ENCODE measurements at regions not wholly inside any gene's neighbourhood (a gene's known extent, or its start where the extent isn't known, plus 50 kb on each side); places are given as distances from the start of the nearest gene placed in this dataset.

- 46% methylated on average over 2 of the region's 2 CpGs for WGBS (ENCODE audit: missing lambda C conversion rate)
- TF ChIP-seq CHD4 (IDR thresholded peaks at IDR 0.05; ENCODE audit: borderline replicate concordance) (no peak), FOSL2 (IDR thresholded peaks at IDR 0.05) (no peak), FOSL2 (CRISPR knock-in tag; IDR thresholded peaks at IDR 0.05) (peak; percentile 40; the same call in 1 of the 2 replicates)
- CTCF ChIA-PET, result interaction anchor here (0.9 to 1.6 kb wide), 3 partner anchors 9 to 78 kb away, joined by 3 read pairs; no protein-coding TSS in a partner anchor
- Histone ChIP-seq H3K4me1 (peaks cover 37% of the 10 kb centered on the region), H3K4me3 (no peak overlapping the region), H3K4me2 (peak overlapping the region; percentile 25; the same call in 1 of the 3 replicates), H3K27ac (peak overlapping the region; percentile 19 to 66; a peak in 5 of 6 replicates), H3K9me3 (no peaks in the 10 kb centered on the region)
- DNase-seq (ENCODE audit: low read depth in 1 of 2, low spot score in 1 of 2) (peak in 1 of 2 experiments; percentile 41), ATAC-seq (peak in 1 of 2 experiments; percentile 28; a peak in 1 of 6 replicates), FAIRE-seq (no peak)
- POLR2A ChIA-PET, result no interaction called here
These were observed 75.9 kb upstream of the LOC128125822 start for GRCh38 chr6:63496361-63496804.

- Histone ChIP-seq H3K27ac (peak overlapping the region in 1 of 2 experiments; percentile 55; a peak in 2 of 6 replicates), H3K4me3 (no peak overlapping the region), H3K9me3 (no peaks in the 10 kb centered on the region), H3K4me2 (no peak overlapping the region), H3K4me1 (peaks cover 25% of the 10 kb centered on the region; the same call in 2 of the 3 replicates)
- CTCF ChIA-PET, result no interaction called here
- POLR2A ChIA-PET, result no interaction called here
- no peak for DNase-seq (ENCODE audit: low read depth in 1 of 2, low spot score in 1 of 2)
- FAIRE-seq, result no peak
- no peak for ATAC-seq
- TF ChIP-seq FOSL2 (IDR thresholded peaks at IDR 0.05), result no peak
- TF ChIP-seq FOSL2 (CRISPR knock-in tag; IDR thresholded peaks at IDR 0.05), result 0 out of 2 replicates have a peak, but pooled peaks have one; percentile 20
- TF ChIP-seq HOXB5 (CRISPR knock-in tag; IDR thresholded peaks at IDR 0.05), result no peak
These were observed 70.1 kb upstream of the LOC128125822 start for GRCh38 chr6:63502156-63502555.

DNA sequence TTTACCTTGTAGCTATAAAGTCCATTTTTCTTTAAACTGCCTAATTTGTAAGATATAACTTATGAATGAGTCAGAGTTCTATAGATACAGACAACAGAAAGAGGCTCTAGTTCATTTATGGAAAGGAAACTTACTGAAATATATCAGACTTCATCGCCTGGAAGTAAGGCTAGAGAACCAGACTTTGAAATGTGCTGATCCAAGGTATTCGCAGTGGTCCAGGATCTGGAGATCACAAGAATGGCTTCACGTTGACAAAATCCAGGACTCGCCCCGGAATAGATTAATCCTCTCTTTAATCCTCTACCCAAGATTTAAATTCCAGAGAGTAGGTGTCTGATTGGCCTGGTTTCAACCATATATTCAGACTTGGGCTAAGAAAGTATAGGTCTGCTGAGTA lies 69.1 kb upstream of the LOC128125822 start:
- POLR2A ChIA-PET, result no interaction called here
- no peak overlapping the region for H3K4me2 ChIP-seq
- DNase-seq (ENCODE audit: low read depth in 1 of 2, low spot score in 1 of 2) (no peak), ATAC-seq (no peak), FAIRE-seq (no peak)
- no peaks in the 10 kb centered on the region for H3K9me3 ChIP-seq
- TF ChIP-seq HEYL (CRISPR knock-in tag; IDR thresholded peaks at IDR 0.05) (no peak), MAFK (IDR thresholded peaks at IDR 0.05; ENCODE audit: partially characterized antibody) (peak; percentile 52)
- H3K4me3 ChIP-seq, result no peak overlapping the region
- CTCF ChIA-PET, result no interaction called here
- WGBS (ENCODE audit: missing lambda C conversion rate), result 93% methylated on average over 5 of the region's 5 CpGs
- peak overlapping the region; percentile 21 to 71; a peak in 3 of 6 replicates for H3K27ac ChIP-seq
- peaks cover 26% of the 10 kb centered on the region; the same call in 2 of the 3 replicates for H3K4me1 ChIP-seq

DNA sequence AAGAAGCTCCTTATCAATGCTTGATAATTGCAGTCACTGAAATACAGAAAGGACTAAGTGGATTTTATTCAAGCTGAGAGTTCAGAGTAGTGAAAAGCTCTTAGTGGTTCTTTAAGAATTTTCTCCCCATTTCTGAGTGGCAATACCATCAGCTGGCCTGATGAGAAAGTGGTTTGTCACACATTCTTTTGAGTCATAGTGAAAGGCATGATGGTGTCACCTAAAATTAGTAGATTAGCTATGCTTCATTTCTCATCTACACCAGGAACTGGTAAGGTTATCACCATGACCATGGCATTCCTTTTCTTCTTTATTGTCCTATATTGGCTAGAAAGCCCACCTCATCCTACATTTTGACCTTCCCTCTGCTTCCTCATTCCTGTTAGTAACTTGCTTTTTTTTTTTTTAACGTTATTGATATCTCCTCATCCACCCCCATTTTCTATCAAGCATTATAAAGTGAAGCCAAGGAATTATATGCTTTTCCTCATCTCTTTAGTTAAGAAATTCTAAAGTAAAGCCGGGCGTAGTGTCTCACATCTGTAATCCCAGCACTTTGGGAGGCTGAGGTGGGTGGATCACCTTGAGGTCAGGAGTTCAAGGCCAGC lies 67.4 kb upstream of the LOC128125822 start:
- CTCF ChIA-PET, result interaction anchor here (1.8 kb wide), 1 partner anchor 18 kb away, joined by 4 read pairs; no protein-coding TSS in a partner anchor
- FAIRE-seq, result no peak
- TF ChIP-seq KDM1A (IDR thresholded peaks at IDR 0.05; ENCODE audit: low read depth), result no peak
- TF ChIP-seq CHD2 (IDR thresholded peaks at IDR 0.05; ENCODE audit: low read length, partially characterized antibody), result no peak
- TF ChIP-seq JUN (IDR thresholded peaks at IDR 0.05), result no peak
- no peak for TF ChIP-seq MAFK (IDR thresholded peaks at IDR 0.05; ENCODE audit: partially characterized antibody)
- TF ChIP-seq, protein P1, sequence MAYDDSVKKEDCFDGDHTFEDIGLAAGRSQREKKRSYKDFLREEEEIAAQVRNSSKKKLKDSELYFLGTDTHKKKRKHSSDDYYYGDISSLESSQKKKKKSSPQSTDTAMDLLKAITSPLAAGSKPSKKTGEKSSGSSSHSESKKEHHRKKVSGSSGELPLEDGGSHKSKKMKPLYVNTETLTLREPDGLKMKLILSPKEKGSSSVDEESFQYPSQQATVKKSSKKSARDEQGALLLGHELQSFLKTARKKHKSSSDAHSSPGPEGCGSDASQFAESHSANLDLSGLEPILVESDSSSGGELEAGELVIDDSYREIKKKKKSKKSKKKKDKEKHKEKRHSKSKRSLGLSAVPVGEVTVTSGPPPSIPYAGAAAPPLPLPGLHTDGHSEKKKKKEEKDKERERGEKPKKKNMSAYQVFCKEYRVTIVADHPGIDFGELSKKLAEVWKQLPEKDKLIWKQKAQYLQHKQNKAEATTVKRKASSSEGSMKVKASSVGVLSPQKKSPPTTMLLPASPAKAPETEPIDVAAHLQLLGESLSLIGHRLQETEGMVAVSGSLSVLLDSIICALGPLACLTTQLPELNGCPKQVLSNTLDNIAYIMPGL (CRISPR knock-in tag; IDR thresholded peaks at IDR 0.05; ENCODE audit: borderline replicate concordance), result no peak
- no peak for TF ChIP-seq E2F6 (IDR thresholded peaks at IDR 0.05; ENCODE audit: borderline replicate concordance, low read depth)
- no peak for TF ChIP-seq RARB (CRISPR knock-in tag; IDR thresholded peaks at IDR 0.05)
- no peak for TF ChIP-seq RNF2 (IDR thresholded peaks at IDR 0.05; ENCODE audit: borderline replicate concordance, low read depth)
- TF ChIP-seq NR3C1 (IDR thresholded peaks at IDR 0.05), result no peak
- TF ChIP-seq TFCP2L1 (CRISPR knock-in tag; IDR thresholded peaks at IDR 0.05), result no peak
- no peak for TF ChIP-seq NFE2L2 (conservative IDR thresholded peaks at IDR 0.05; ENCODE audit: low read length)
- no peak for TF ChIP-seq POLR2AphosphoS2 (conservative IDR thresholded peaks at IDR 0.05; ENCODE audit: low read length)
- TF ChIP-seq, protein P2, sequence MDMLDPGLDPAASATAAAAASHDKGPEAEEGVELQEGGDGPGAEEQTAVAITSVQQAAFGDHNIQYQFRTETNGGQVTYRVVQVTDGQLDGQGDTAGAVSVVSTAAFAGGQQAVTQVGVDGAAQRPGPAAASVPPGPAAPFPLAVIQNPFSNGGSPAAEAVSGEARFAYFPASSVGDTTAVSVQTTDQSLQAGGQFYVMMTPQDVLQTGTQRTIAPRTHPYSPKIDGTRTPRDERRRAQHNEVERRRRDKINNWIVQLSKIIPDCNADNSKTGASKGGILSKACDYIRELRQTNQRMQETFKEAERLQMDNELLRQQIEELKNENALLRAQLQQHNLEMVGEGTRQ (IDR thresholded peaks at IDR 0.05), result no peak
- TF ChIP-seq HOXB13 (CRISPR knock-in tag; IDR thresholded peaks at IDR 0.05; ENCODE audit: low read depth), result no peak
- TF ChIP-seq POLR2A (IDR thresholded peaks at IDR 0.05; ENCODE audit: low read length), result no peak
- no peak for TF ChIP-seq REST (IDR thresholded peaks at IDR 0.05)
- TF ChIP-seq ZC3H11A (IDR thresholded peaks at IDR 0.05), result no peak

More for the DNA sequence above, 67.4 kb upstream of the LOC128125822 start:
- Histone ChIP-seq H3K4me3 (no peak overlapping the region), H3K4me2 (no peak overlapping the region), H3K4me1 (peaks cover 35% of the 10 kb centered on the region), H3K9me3 (no peaks in the 10 kb centered on the region), H3K27ac (peak overlapping the region in 1 of 2 experiments; percentile 11; a peak in 2 of 6 replicates)
- ATAC-seq, result no peak
- DNase-seq (ENCODE audit: low read depth in 1 of 2, low spot score in 1 of 2), result no peak
- 84% methylated on average over 3 of the region's 3 CpGs for WGBS (ENCODE audit: missing lambda C conversion rate)
- POLR2A ChIA-PET, result interaction anchor here (1.1 kb wide), 1 partner anchor 63 kb away, joined by 3 read pairs; no protein-coding TSS in a partner anchor

Data from A549 (cell line).